ENCODE measurements at regions not wholly inside any gene's neighbourhood (a gene's known extent, or its start where the extent isn't known, plus 50 kb on each side); places are given as distances from the start of the nearest gene placed in this dataset.

- no peak for TF ChIP-seq CTCF (IDR thresholded peaks at IDR 0.05 in 8 of 11, conservative IDR thresholded peaks at IDR 0.05 in 3 of 11)
- no peak for TF ChIP-seq POLR2A (IDR thresholded peaks at IDR 0.05)
These were observed 215.8 kb upstream of the RASGEF1B start for GRCh38 chr4:81687471-81687870.

Data from spleen (tissue), 7 donors.